Activated naive CD8-positive, alpha-beta T cell treated with anti-CD3 and anti-CD28 coated beads, Interleukin-2, amount 50 U/mL, for 24 hours (primary cell): ENCODE measurements at regions not wholly inside any gene's neighbourhood (a gene's known extent, or its start where the extent isn't known, plus 50 kb on each side); places are given as distances from the start of the nearest gene placed in this dataset.

ENCODE experiments used
- ATAC-seq: fragments of 150-1000 bp; cut with Tn5 transposase; one replicate; pipeline ENCODE4 v1.10.0; 2021
- DNase-seq: peaks from one replicate; pipeline ENCODE4 v3.0.0; 2021
- H3K27ac Mint-ChIP-seq: one replicate; pipeline ENCODE4 v1.8.0; 2021; ENCODE audit warnings: mild to moderate bottlenecking, mixed read lengths
- H3K27me3 Mint-ChIP-seq: one replicate; pipeline ENCODE4 v1.8.0; 2021; ENCODE audit warnings: mixed read lengths
- H3K36me3 Mint-ChIP-seq: one replicate; pipeline ENCODE4 v1.8.0; 2021; ENCODE audit warnings: low read depth, mixed read lengths
- H3K4me1 Mint-ChIP-seq: one replicate; pipeline ENCODE4 v1.8.0; 2021; ENCODE audit warnings: mixed read lengths
- H3K4me3 Mint-ChIP-seq: one replicate; pipeline ENCODE4 v1.8.0; 2021; ENCODE audit warnings: mild to moderate bottlenecking, moderate library complexity, mixed read lengths
- H3K9me3 Mint-ChIP-seq: one replicate; pipeline ENCODE4 v1.8.0; 2021; ENCODE audit warnings: mixed read lengths

GRCh38 chr11:25958045-25958444 lies 373.9 kb upstream of the ANO3 start:
- Mint-ChIP-seq H3K36me3 (no peaks in the 10 kb centered on the region), H3K4me3 (no peak overlapping the region), H3K4me1 (no peaks in the 10 kb centered on the region), H3K9me3 (peaks cover 2% of the 10 kb centered on the region), H3K27me3 (no peaks in the 10 kb centered on the region), H3K27ac (no peak overlapping the region)
- ATAC-seq (no peak), DNase-seq (no peak)

- no peak overlapping the region for H3K4me3 Mint-ChIP-seq
- no peak for ATAC-seq
- H3K27ac Mint-ChIP-seq: no peak overlapping the region
- H3K4me1 Mint-ChIP-seq: no peaks in the 10 kb centered on the region
- DNase-seq: no peak
- no peaks in the 10 kb centered on the region for H3K36me3 Mint-ChIP-seq
- H3K9me3 Mint-ChIP-seq: peaks cover 4% of the 10 kb centered on the region
- no peaks in the 10 kb centered on the region for H3K27me3 Mint-ChIP-seq
Observed at GRCh38 chr11:25961539-25961938, 370.4 kb upstream of the ANO3 start.

DNA sequence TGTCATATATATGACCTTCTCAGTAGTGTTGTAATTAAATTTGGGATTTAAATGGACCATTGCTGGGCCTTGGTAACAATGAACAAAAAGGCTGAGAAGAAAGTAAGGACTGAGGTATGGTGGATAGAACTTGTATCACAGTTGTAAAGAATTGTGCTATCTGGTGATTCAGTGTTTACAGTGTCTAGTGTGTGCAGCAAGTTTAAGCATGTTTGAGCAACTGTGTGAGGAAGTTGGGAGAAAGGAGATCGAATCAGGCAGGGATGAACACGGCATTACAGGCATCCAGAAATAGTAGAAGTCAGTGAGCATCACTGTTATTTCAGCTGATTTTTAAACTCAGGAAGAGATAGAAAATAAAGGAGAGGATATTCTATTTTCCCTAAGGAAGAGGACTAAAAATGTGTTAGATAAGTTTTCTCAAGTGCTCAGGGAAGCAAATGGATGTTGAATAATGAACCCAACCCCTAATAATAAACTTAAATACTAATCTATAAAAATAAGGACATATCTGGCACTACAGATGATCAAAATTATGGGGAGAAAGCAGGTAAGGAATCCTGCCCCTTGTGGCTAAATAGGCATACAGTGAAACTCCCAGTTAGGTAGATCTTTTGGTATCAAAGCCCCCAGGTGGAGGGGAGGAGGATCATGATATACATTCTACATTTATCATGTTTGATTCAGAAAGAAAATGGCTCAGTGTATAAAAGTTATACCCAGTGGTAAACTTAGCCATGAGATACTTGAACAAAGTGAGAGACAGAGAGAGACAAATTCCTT lies 361.0 kb upstream of the ANO3 start:
- Mint-ChIP-seq H3K4me1 (no peaks in the 10 kb centered on the region), H3K27me3 (no peaks in the 10 kb centered on the region), H3K4me3 (no peak overlapping the region), H3K36me3 (no peaks in the 10 kb centered on the region), H3K9me3 (peaks cover 8% of the 10 kb centered on the region), H3K27ac (no peak overlapping the region)
- ATAC-seq (no peak), DNase-seq (no peak)

GRCh38 chr11:25980091-25980490 lies 351.8 kb upstream of the ANO3 start:
- no peaks in the 10 kb centered on the region for H3K4me1 Mint-ChIP-seq

DNA sequence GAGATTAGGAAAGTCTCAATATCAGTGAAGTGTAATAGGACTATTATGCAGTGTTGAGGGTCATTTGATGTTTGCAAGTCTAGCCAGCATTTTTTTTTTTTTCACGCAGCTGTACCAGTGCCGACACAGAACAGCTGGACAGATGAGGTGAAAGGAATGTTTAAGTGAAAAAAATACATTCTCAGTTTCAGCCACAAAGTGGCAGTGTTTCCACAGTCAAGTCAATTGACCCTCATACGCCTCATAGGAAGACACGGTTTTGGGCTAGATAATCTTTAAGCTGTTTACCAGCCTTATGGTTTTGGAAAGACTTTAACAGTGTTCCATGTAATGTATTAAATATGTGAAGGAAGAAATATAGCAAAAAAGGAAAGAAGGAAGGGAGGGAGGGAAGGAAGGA lies 349.9 kb upstream of the ANO3 start:
- H3K27me3 Mint-ChIP-seq: no peaks in the 10 kb centered on the region
- H3K9me3 Mint-ChIP-seq: no peaks in the 10 kb centered on the region
- no peak for ATAC-seq
- DNase-seq: no peak
- H3K27ac Mint-ChIP-seq: no peak overlapping the region
- H3K4me3 Mint-ChIP-seq: no peak overlapping the region
- H3K4me1 Mint-ChIP-seq: no peaks in the 10 kb centered on the region
- no peaks in the 10 kb centered on the region for H3K36me3 Mint-ChIP-seq

More at GRCh38 chr11:25980091-25980490, 351.8 kb upstream of the ANO3 start:
- Mint-ChIP-seq H3K36me3 (no peaks in the 10 kb centered on the region), H3K4me3 (no peak overlapping the region), H3K27ac (no peak overlapping the region), H3K9me3 (no peaks in the 10 kb centered on the region), H3K27me3 (no peaks in the 10 kb centered on the region)
- no peak for ATAC-seq
- no peak for DNase-seq

GRCh38 chr11:25983280-25983679 lies 348.6 kb upstream of the ANO3 start:
- no peak overlapping the region for H3K4me3 Mint-ChIP-seq
- H3K27me3 Mint-ChIP-seq: no peaks in the 10 kb centered on the region
- ATAC-seq (no peak), DNase-seq (no peak)
- no peaks in the 10 kb centered on the region for H3K9me3 Mint-ChIP-seq
- H3K36me3 Mint-ChIP-seq: no peaks in the 10 kb centered on the region
- no peak overlapping the region for H3K27ac Mint-ChIP-seq
- H3K4me1 Mint-ChIP-seq: no peaks in the 10 kb centered on the region

DNA sequence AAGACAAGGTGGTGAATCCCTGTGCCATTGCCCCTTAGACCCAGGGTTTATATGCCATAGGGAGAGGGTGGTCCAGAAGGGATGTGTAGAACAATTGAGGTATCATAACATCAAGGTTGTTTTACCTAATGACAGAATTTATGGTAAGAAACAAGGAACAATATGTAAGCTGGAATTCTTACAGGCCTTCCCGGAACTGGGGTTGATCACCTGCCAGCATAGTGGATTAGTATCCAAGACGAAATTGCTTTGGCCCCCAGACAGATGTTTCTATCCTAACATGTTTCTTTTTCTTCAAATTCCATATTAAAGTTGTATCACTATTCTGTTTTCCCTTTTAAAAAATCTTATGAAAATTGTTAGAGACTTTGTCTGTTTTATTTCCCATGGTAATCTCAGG lies 343.8 kb upstream of the ANO3 start:
- H3K9me3 Mint-ChIP-seq: no peaks in the 10 kb centered on the region
- H3K27me3 Mint-ChIP-seq: no peaks in the 10 kb centered on the region
- no peaks in the 10 kb centered on the region for H3K36me3 Mint-ChIP-seq
- no peak overlapping the region for H3K4me3 Mint-ChIP-seq
- H3K4me1 Mint-ChIP-seq: no peaks in the 10 kb centered on the region
- no peak for ATAC-seq
- H3K27ac Mint-ChIP-seq: no peak overlapping the region
- no peak for DNase-seq

- no peak overlapping the region for H3K27ac Mint-ChIP-seq
Observed at GRCh38 chr11:25990406-25990805, 341.5 kb upstream of the ANO3 start.

DNA sequence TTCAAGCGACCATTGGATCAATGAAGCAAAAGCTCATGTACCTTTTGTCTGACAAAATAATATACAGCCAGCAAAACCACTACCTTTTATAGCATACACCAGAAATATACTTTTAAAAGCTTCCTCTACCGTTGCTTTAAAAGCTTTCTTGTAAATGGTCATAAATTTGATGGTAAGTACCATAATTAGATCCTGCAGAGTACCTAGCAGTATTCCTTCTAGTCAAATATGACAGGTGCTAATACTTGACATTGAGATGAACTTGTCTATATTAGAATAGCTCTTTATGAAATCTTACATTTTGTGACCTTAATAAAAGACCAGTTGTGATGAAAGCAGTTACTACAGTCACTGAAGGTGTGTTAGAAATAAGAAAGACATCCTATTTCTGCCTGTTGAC lies 340.5 kb upstream of the ANO3 start:
- Mint-ChIP-seq H3K4me1 (no peaks in the 10 kb centered on the region), H3K4me3 (no peak overlapping the region), H3K27ac (no peak overlapping the region), H3K36me3 (no peaks in the 10 kb centered on the region), H3K27me3 (no peaks in the 10 kb centered on the region), H3K9me3 (no peaks in the 10 kb centered on the region)
- ATAC-seq (no peak), DNase-seq (no peak)

More at GRCh38 chr11:25990406-25990805, 341.5 kb upstream of the ANO3 start:
- Mint-ChIP-seq H3K36me3 (no peaks in the 10 kb centered on the region), H3K27me3 (no peaks in the 10 kb centered on the region), H3K9me3 (no peaks in the 10 kb centered on the region), H3K4me1 (no peaks in the 10 kb centered on the region), H3K4me3 (no peak overlapping the region)
- DNase-seq: no peak
- ATAC-seq: no peak

DNA sequence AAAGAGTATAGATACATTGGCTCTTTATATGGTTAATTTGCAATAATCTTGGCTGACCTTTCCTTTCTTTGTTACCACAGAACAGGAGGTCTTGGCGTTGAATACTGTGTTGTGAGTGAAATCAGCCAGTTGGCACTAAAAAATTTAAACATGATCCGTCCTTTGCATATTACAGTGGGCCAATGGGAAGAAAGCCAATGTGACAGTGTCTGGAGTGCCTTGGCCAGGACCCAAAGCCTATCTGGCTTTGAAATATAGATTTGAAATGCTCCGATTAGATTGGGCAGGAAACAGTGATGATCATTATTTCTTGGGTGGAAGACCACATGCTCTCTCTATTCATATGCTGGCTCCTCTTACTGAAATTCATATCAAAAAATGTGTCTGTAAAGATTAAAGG lies 339.6 kb upstream of the ANO3 start:
- no peaks in the 10 kb centered on the region for H3K4me1 Mint-ChIP-seq
- no peaks in the 10 kb centered on the region for H3K27me3 Mint-ChIP-seq
- ATAC-seq (no peak), DNase-seq (no peak)
- no peaks in the 10 kb centered on the region for H3K36me3 Mint-ChIP-seq
- no peaks in the 10 kb centered on the region for H3K9me3 Mint-ChIP-seq
- H3K27ac Mint-ChIP-seq: no peak overlapping the region
- H3K4me3 Mint-ChIP-seq: no peak overlapping the region

- ATAC-seq: no peak
- no peak overlapping the region for H3K4me3 Mint-ChIP-seq
Observed at GRCh38 chr11:25993016-25993415, 338.9 kb upstream of the ANO3 start.

GRCh38 chr11:26011474-26011873 lies 320.5 kb upstream of the ANO3 start:
- no peaks in the 10 kb centered on the region for H3K36me3 Mint-ChIP-seq
- DNase-seq: no peak
- no peaks in the 10 kb centered on the region for H3K4me1 Mint-ChIP-seq
- no peak overlapping the region for H3K4me3 Mint-ChIP-seq
- H3K27me3 Mint-ChIP-seq: no peaks in the 10 kb centered on the region
- ATAC-seq: no peak
- no peak overlapping the region for H3K27ac Mint-ChIP-seq
- H3K9me3 Mint-ChIP-seq: no peaks in the 10 kb centered on the region

More at GRCh38 chr11:25993016-25993415, 338.9 kb upstream of the ANO3 start:
- Mint-ChIP-seq H3K9me3 (no peaks in the 10 kb centered on the region), H3K4me1 (no peaks in the 10 kb centered on the region), H3K27ac (no peak overlapping the region), H3K27me3 (no peaks in the 10 kb centered on the region), H3K36me3 (no peaks in the 10 kb centered on the region)
- DNase-seq: no peak

GRCh38 chr11:26014456-26015115 lies 317.3 kb upstream of the ANO3 start:
- peaks cover 4% of the 10 kb centered on the region for H3K9me3 Mint-ChIP-seq
- no peak overlapping the region for H3K27ac Mint-ChIP-seq
- DNase-seq (no peak), ATAC-seq (no peak)
- H3K36me3 Mint-ChIP-seq: no peaks in the 10 kb centered on the region
- H3K4me3 Mint-ChIP-seq: no peak overlapping the region
- no peaks in the 10 kb centered on the region for H3K27me3 Mint-ChIP-seq
- no peaks in the 10 kb centered on the region for H3K4me1 Mint-ChIP-seq

- no peak for ATAC-seq
- Mint-ChIP-seq H3K27ac (no peak overlapping the region), H3K4me1 (no peaks in the 10 kb centered on the region), H3K36me3 (no peaks in the 10 kb centered on the region), H3K9me3 (peaks cover 4% of the 10 kb centered on the region), H3K4me3 (no peak overlapping the region), H3K27me3 (no peaks in the 10 kb centered on the region)
- DNase-seq: no peak
Observed at GRCh38 chr11:26017322-26017860, 314.5 kb upstream of the ANO3 start.

- Mint-ChIP-seq H3K36me3 (no peaks in the 10 kb centered on the region), H3K9me3 (peaks cover 4% of the 10 kb centered on the region), H3K4me3 (no peak overlapping the region), H3K27ac (no peak overlapping the region), H3K27me3 (no peaks in the 10 kb centered on the region), H3K4me1 (no peaks in the 10 kb centered on the region)
- DNase-seq (no peak), ATAC-seq (no peak)
Observed at GRCh38 chr11:26017903-26018302, 314.0 kb upstream of the ANO3 start.
